ENCODE measurements at regions not wholly inside any gene's neighbourhood (a gene's known extent, or its start where the extent isn't known, plus 50 kb on each side); places are given as distances from the start of the nearest gene placed in this dataset.
"Not testable (repeated sequence)": the region's sequence is repeated elsewhere in the genome, so short reads cannot be mapped to it uniquely, and the experiment has no call there.

DNA sequence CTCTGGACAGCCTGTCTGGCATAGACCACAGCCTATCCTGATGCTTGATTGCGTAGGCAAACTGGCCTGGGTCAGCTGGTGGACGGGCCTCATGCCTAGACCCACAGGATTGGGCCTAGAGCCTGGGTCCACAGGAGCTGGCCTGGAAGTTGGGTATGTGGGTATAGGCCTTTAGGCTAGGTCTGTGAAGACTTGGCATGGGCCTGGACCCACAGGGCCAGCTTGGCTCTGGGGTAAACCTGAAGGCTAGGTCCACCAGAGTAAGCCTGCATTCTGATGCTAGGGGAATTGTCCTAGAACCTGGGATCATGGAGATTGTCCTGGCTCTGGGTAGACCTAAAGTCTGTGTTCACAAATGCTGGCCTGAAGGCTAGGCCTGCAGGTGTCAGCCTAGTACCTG, 1293.7 kb downstream of the CNTNAP5 start:
- no peak for DNase-seq (ENCODE audit: low read depth)
- no peak overlapping the region for H3K4me3 ChIP-seq (ENCODE audit: low read depth, low read length)
- TF ChIP-seq, protein P1, sequence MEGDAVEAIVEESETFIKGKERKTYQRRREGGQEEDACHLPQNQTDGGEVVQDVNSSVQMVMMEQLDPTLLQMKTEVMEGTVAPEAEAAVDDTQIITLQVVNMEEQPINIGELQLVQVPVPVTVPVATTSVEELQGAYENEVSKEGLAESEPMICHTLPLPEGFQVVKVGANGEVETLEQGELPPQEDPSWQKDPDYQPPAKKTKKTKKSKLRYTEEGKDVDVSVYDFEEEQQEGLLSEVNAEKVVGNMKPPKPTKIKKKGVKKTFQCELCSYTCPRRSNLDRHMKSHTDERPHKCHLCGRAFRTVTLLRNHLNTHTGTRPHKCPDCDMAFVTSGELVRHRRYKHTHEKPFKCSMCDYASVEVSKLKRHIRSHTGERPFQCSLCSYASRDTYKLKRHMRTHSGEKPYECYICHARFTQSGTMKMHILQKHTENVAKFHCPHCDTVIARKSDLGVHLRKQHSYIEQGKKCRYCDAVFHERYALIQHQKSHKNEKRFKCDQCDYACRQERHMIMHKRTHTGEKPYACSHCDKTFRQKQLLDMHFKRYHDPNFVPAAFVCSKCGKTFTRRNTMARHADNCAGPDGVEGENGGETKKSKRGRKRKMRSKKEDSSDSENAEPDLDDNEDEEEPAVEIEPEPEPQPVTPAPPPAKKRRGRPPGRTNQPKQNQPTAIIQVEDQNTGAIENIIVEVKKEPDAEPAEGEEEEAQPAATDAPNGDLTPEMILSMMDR (IDR thresholded peaks at IDR 0.05; ENCODE audit: insufficient read depth, low read depth, low read length) = no peak

DNA sequence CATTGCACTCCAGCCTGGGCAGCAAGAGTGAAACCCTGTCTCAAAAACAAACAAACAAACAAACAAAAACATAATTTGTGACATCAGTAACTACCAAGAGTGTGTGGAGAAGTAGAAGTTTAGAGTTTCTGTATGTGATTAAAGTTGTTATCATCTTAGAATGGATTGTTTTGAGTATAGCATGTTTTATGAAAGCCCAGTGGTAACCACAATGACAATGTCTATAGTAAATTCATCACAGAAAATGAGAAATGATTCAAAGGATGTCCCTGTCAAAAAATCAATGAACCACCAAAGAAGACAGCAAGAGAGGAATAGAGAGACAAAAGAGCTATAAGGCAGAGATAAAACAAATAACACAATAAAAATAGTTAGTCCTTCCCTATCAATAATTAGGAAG, 1299.2 kb downstream of the CNTNAP5 start:
- TF ChIP-seq, protein P1 (IDR thresholded peaks at IDR 0.05; ENCODE audit: insufficient read depth, low read depth, low read length) = no peak
- H3K4me3 ChIP-seq (ENCODE audit: low read depth, low read length) = no peak overlapping the region
- no peak for DNase-seq (ENCODE audit: low read depth)

DNA sequence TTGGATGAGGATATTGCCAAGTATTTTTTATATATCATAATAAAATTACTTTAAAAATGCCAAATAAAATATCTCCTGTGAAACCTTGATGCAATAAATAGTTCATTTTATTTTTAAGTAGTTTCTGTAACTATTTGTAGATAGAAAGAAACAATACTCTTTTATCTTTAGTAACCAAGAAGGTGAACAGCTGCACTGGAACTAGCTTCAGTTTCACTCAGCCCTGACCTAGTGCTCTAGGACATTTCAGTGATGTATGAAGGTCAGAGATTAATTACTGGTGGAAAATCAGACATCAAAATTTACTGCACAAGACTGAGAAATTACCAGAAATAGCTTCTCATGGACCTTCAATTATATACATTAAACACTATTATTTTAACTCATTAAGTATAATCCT, 1305.0 kb downstream of the CNTNAP5 start:
- no peak overlapping the region for H3K4me3 ChIP-seq (ENCODE audit: low read depth, low read length)
- no peak for DNase-seq (ENCODE audit: low read depth)
- TF ChIP-seq, protein P1 (IDR thresholded peaks at IDR 0.05; ENCODE audit: insufficient read depth, low read depth, low read length) = no peak

DNA sequence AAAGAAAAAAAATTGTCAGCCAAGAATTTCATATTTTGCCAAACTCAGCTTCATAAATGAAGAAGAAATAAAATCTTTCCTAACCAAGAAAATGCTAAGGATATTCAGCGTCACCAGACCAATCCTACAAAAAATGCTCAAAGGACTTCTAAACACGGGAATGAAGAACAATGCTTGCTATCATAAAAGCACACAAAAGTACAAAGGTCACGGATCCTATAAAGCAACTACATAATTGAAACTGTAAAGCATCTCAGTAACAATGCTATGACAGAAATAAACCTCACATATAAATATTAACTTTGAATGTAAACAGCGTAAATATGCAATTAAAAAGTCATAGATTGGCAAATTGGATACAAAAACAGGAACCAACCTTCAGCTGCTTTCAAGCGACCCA, 1314.6 kb upstream of the GYPC start:
- TF ChIP-seq, protein P1 (IDR thresholded peaks at IDR 0.05; ENCODE audit: insufficient read depth, low read depth, low read length) = no peak
- H3K4me3 ChIP-seq (ENCODE audit: low read depth, low read length) = no peak overlapping the region
- no peak for DNase-seq (ENCODE audit: low read depth)

DNA sequence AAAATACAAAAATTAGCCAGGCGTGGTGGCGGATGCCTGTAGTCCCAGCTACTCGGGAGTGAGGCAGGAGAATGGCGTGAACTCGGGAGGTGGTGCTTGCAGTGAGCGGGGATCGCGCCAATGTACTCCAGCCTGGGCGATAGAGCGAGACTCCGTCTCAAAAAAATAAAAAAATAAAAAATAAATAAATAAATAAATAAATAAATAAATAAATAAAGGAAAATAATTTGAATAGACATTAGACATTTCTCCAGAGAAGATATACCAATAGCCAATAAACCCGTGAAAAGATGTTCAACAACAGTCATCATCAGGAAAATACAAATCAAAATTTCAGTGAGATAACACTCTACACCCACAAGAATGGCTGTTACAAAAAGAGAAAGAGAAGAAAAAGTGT, 1302.4 kb upstream of the GYPC start:
- not testable (repeated sequence) for DNase-seq (ENCODE audit: low read depth); H3K4me3 ChIP-seq (ENCODE audit: low read depth, low read length)

DNA sequence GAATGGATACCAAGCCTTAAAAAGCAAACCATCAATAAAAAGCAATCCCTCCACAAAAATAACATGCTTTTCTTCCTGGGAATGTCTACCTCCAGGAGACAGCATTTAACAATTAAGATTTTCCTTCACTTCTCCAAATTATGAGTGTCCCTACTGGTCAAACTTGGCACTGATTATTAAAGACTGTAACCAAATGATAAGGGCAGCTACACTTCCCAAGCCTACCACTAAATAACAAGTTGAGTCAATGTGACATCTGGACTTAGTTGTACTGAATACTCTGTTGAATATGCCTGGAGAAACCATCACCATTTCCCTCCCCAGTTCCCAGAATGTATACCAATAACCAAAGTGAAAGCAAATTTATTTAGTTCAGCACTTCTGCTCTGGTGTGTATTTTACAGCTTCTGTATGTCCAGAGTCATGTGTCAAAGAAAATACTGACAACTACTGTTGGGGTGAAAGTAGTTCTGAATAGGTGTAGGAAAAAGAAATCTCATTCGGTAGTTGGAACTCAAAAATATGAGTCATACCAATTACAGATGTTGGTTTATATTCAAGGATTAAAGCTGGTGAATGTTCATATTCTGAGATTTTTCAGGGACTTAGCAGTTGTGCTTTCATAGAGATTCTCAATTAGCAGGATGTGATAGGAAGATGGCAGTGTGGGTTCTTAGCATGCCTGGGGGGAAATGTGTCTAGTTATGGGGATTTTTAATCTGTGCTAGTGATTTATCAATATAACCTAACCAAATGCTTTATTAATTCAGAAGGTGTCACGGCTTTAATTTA, 1291.6 kb upstream of the GYPC start:
- no peak overlapping the region for H3K4me3 ChIP-seq (ENCODE audit: low read depth, low read length)
- no peak for DNase-seq (ENCODE audit: low read depth)
- TF ChIP-seq, protein P1 (IDR thresholded peaks at IDR 0.05; ENCODE audit: insufficient read depth, low read depth, low read length) = no peak

DNA sequence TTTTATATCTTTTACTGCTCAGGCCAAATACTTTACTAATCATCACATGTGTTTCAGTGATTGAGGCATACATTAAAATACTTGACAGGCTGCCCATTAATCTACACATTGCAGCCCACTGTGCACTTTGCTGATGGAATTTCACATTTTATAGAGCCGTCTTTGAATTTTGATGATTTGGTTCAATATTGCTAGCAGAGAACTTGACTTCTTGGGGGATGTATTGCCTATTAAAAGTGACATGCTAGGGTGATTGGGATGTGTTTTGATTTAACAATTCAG, 1291.0 kb upstream of the GYPC start:
- no peak overlapping the region for H3K4me3 ChIP-seq (ENCODE audit: low read depth, low read length)
- TF ChIP-seq, protein P1 (IDR thresholded peaks at IDR 0.05; ENCODE audit: insufficient read depth, low read depth, low read length) = no peak
- no peak for DNase-seq (ENCODE audit: low read depth)
